NCI-H2029 (cell line): ENCODE measurements at regions not wholly inside any gene's neighbourhood (a gene's known extent, or its start where the extent isn't known, plus 50 kb on each side); places are given as distances from the start of the nearest gene placed in this dataset.
"Not testable (repeated sequence)": the region's sequence is repeated elsewhere in the genome, so short reads cannot be mapped to it uniquely, and the experiment has no call there.

Experiments
- DNase-seq: peaks from one replicate; lab custom pipeline; 2025; lab: John Stamatoyannopoulos, UW

GRCh38 chr6:133756078-133756695 is 132.7 kb upstream of the TCF21 start:
- no peak for DNase-seq

GRCh38 chr6:133757335-133757734 is 131.6 kb upstream of the TCF21 start:
- no peak for DNase-seq

GRCh38 chr6:133758815-133759335 is 130.0 kb upstream of the TCF21 start:
- no peak for DNase-seq

DNA sequence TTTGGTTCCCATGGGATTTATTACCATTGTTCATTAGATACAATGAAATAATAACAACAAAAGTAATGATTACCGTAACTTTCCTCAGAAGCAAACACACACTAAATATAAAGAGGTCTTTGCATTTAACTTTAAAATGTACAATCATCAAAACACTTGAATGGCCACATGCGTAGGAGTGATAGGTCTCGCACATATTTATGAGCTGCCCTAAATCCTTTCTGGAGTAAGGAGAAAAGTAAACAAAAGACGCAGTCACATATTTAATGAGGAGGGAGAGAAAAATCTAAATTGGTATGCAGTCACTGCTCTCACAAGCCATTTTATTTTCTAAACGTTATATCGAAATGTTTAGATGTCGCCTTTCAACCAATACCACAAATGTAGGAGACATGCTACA is 129.4 kb upstream of the TCF21 start:
- no peak for DNase-seq

DNA sequence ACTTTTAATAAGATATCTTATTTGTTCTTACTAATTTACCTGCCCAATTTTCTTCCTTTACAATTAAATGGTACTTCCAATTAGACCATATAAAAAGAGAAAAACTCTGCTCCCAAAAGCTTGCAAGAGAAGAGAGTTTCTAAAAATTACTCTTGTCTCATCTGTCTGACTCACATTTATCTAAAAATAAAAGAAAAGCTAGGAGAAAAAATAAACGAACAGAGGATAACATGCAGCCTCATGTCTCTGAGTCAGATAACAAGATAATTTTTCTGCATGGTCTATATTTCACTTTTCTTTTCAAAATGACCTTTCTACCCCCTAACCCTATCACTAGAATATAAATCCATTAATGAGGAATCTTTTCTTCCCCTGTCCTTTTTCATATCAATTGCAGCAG is 127.2 kb upstream of the TCF21 start:
- no peak for DNase-seq

DNA sequence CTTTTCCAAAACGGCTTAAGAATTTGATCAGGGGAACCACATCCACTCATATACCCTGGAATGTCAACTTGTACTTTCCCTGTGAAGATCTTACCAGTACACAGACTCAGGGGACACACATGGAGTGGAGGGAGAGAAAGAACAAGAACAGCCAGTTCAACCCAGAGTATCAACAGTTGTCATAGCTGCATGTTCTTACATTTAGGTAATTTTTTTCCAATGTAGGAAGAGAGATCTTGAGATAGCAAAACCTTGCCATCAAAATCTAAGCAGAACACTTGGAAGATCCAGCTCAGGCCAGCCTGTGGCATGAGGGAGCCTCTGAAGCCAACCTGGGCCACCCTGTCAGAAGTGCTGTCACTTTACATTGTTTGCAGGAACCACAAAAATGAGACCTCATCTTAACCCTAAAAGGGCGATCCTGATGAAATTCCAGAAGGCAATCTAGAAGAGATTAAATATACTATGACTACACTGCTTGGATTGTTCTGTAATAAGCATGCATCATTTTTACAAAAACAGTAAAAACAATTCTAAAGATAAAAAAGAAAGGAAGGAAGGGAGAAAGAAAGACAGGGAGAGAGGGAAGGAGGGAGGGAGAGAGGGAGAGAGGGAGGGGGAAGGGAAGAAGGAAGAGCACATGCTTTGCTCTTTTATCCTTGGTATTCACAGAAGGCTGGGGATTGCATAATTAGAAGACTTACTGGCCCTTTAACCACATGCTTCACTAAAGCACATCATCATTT is 124.7 kb upstream of the TCF21 start:
- no peak for DNase-seq

- no peak for DNase-seq
Observed at GRCh38 chr6:133764754-133765208, 124.1 kb upstream of the TCF21 start.

- DNase-seq, result no peak
Observed at GRCh38 chr6:133767357-133767970, 121.4 kb upstream of the TCF21 start.

DNA sequence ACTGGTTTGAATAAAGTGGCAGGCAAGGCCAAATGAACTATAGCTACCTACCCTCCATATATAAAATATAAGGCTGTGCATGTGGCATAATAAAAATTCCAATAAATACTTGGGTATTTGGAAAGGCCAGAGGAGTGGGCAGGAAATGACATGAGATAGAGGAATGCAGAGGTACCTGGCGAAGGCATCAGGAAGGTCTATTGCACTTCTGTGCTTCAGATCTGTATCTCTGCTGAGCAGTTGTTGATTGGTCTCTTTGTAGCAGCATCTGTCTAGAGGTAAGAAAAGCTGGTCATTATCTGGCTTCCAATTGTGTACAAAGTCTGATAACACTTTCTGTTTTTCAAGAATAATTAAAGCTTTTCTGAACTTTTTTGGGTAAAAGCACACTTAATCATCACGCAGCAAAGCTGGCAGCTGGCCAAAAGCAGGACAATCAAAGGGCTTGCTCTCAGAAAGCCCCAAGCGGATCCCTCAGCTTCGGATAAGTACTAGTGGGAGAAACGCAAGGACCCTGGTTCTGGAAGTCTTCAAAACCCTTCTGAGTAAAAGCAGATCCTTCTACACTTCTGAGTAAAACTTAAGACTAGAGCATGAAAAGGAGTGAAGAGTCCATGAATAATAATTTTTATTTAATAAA is 120.1 kb upstream of the TCF21 start:
- no peak for DNase-seq

DNA sequence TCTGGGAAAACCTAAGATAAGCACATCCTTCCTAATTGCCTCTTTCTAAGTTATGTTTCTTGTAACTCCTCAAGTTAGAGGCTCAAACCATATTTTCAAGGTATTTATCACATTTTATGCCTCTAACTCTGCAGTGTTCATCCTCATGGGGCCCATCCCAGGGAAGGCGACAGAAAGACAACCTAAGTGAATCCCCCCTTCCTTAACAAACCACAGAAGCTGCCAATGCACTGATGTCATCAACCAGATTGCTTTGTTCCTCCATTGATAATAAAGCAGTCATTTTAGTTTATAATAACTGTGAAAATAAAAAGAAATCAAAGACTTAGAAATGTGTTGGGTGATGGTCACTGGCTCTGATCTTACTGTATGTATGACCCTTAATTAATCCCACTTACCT is 119.5 kb upstream of the TCF21 start:
- no peak for DNase-seq

DNA sequence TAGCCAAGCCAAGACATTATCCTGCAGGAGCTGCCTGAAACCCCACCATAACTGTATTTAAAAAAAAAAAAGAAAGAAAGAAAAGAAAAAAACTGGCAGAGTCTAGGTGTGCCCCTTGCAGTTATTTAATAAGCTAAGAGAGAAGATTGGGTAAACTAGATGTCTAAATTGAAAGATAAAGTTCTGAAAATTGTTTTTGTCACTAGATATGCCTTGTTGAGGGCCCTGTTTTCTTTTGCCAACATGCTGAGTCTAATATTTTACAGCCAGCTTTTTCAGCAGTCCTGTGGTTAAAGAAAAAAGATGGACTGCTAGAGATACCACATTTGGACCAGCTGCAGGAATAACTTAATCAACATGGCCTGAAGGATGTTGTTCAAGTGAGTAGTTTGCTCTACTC is 116.3 kb upstream of the TCF21 start:
- no peak for DNase-seq

- no peak for DNase-seq
Observed at GRCh38 chr6:133773776-133774175, 115.1 kb upstream of the TCF21 start.

DNA sequence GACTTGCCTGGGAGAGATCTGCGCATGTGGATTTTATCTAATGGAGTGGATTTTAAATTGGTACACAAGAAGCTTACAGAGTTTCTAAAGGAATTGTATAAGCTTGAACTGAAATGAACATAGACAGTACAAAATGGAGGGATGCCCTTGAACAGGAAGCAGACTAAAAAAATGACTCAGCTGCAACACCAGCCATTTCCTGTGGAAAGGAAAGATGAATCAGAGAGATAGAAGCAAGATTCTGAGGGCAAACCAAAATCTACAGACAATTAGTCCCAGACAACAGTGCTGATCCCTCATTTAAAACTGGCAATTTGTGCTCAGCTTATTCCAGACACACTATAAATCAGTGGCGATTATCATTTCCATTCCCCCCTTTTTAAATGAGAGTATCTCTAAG is 114.6 kb upstream of the TCF21 start:
- DNase-seq, result no peak

DNA sequence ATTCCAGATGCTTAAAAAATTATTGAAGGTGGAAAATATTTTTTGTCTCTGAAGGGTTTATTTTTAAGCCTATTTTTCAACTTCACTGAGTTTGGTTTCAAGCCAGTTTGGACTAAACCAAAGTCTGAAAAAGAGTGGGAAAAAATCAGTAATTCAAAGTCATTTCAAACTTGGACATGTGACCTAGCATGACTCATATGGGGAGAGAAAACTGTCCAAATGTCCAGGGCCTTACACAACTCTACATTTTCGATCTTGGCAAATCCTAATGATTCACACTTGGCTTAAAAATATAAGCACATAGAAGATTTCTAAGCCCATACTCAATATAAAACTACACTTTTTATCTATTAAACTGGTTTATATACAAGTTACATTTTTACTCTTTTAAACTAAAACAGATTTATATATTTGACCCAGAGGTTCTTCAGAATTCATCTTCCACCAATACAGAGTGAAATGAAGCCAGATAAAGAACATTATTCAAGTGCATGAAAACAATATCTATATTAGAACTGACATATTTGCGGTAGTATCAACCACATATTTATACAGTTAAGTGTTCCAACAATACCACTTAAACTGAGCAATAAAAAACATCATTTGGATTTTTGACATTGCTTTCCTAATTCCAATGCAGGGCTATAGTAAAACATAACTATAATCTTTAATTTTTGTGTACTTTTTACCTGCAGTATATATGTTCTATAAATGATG is 110.3 kb upstream of the TCF21 start:
- no peak for DNase-seq

DNA sequence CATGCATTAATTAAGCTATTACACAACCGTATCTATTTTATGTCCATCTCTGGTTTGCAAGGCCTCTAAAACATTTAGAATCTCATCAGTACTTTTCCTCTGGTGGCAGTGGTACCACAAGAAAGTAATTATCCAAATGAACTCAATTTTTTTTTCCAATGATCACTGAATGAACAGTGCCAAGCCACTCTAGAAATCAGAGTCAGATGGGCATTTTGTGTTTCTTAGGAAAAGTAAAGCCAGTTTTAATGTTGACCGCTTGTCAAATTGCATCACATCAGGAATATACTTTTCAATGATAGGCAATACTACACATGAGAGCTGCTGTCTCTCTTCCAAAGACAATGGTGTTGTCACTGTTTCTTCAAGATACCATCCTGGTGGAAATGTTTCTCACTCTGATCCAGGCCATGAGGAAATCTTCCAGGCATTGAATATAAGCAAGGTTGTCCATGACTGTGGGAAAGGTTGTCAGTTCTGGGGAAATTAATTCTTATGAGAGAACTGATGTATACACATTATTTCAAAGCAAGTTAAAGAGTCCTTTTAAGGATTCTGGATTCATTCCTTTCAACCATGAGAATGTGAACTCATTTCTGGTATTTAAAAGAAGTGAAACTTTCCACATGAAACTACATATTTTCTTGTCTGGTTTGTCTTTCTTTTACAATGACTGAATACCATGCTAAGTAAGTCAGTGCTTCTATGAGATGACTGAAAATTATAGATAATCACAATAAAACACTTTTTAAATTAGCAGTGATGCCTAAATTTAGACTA is 108.8 kb upstream of the TCF21 start:
- DNase-seq, result no peak

DNA sequence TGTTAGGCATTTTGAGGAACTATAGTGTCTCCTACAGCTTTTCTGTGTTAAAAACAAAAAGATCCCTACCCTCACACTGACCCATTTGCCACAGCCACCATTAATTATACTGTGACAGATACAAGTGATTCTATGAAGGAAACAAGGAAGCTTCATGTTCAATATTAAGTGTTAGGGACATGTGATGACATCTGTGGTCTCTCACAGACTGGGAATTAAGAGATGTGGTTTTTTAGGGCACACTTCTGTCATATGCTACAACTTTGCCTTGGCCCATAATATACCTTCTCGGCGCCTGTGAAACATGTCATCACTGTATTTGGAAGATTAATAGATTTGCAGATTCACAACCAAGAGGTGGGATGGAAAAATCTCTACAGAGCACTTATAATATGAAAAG is 102.9 kb upstream of the TCF21 start:
- no peak for DNase-seq

GRCh38 chr6:133787122-133787521 is 101.8 kb upstream of the TCF21 start:
- no peak for DNase-seq

- no peak for DNase-seq
Observed at GRCh38 chr6:133787859-133788505, 100.9 kb upstream of the TCF21 start.

GRCh38 chr6:133788556-133788955 is 100.4 kb upstream of the TCF21 start:
- DNase-seq, result no peak

- not testable (repeated sequence) for DNase-seq
Observed at GRCh38 chr6:133789449-133789848, 99.5 kb upstream of the TCF21 start.

- DNase-seq, result not testable (repeated sequence)
Observed at GRCh38 chr6:133790756-133791155, 98.2 kb upstream of the TCF21 start.
